ENCODE measurements at regions not wholly inside any gene's neighbourhood (a gene's known extent, or its start where the extent isn't known, plus 50 kb on each side); places are given as distances from the start of the nearest gene placed in this dataset.
A peak's percentile ranks its signal among the peaks of the same experiment; 100 is the strongest.
"Not testable (repeated sequence)": the region's sequence is repeated elsewhere in the genome, so short reads cannot be mapped to it uniquely, and the experiment has no call there.

DNA sequence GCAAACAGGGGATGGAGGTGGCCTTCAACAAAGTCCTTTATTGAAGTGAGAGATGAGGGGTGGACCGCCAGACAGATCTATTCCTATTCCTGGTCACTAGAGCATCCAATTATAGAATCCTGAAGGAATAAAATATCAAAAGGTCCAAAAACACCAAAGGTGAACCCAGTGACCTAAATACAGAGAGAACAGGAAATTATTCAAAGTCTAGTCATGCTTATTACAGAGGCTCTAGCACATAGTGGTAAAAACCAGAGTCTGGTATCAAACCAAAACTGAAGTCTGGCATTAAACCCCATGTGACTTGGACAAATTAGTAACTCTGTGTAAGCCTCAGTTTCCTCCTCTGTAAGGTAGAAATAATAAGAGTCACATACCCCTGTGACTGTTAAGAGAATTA lies 100.5 kb upstream of the SNX2 start:
- TF ChIP-seq, protein P1, sequence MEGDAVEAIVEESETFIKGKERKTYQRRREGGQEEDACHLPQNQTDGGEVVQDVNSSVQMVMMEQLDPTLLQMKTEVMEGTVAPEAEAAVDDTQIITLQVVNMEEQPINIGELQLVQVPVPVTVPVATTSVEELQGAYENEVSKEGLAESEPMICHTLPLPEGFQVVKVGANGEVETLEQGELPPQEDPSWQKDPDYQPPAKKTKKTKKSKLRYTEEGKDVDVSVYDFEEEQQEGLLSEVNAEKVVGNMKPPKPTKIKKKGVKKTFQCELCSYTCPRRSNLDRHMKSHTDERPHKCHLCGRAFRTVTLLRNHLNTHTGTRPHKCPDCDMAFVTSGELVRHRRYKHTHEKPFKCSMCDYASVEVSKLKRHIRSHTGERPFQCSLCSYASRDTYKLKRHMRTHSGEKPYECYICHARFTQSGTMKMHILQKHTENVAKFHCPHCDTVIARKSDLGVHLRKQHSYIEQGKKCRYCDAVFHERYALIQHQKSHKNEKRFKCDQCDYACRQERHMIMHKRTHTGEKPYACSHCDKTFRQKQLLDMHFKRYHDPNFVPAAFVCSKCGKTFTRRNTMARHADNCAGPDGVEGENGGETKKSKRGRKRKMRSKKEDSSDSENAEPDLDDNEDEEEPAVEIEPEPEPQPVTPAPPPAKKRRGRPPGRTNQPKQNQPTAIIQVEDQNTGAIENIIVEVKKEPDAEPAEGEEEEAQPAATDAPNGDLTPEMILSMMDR (conservative IDR thresholded peaks at IDR 0.05; ENCODE audit: control insufficient read depth, insufficient read depth, low read depth, low read length): no peak
- peak; percentile 45 for DNase-seq (ENCODE audit: low read depth)
- H3K4me3 ChIP-seq (ENCODE audit: control insufficient read depth, low read depth, low read length): no peak overlapping the region

DNA sequence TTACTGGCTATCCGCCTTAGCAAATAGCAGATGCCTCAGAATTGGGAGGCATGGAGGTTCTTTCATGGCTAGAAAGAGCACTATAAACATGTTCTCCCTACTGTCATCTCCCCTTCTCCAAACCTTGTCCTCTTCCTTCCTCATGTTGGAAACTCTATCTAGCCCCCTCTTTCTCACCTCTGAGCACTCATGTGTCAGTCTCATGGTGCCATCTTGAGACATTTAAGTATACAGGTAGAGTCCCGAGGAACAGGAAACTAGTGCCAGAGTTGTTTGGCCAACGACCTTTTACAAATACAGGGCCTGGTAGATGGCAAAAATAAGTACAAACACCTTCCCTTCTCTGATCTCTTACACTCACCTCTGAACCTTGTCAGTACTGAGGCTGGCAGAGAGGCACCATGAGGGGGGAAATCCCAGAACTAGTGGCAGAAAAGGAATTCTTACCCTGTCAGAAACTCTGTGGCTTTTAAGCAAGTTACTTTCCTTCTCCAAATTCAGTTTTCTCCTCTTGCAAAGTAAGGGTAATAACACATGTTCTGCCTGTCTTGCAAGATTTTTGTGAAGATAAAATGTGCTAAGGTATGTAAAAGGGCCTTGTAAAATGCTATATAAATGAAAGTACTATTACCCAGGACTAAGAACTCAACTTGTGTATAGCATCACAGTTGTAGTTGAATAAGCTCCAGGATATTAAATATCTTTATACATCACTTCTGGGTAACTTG lies 94.1 kb upstream of the SNX2 start:
- TF ChIP-seq, protein P1 (conservative IDR thresholded peaks at IDR 0.05; ENCODE audit: control insufficient read depth, insufficient read depth, low read depth, low read length): no peak
- DNase-seq (ENCODE audit: low read depth): no peak
- H3K4me3 ChIP-seq (ENCODE audit: control insufficient read depth, low read depth, low read length): no peak overlapping the region

DNA sequence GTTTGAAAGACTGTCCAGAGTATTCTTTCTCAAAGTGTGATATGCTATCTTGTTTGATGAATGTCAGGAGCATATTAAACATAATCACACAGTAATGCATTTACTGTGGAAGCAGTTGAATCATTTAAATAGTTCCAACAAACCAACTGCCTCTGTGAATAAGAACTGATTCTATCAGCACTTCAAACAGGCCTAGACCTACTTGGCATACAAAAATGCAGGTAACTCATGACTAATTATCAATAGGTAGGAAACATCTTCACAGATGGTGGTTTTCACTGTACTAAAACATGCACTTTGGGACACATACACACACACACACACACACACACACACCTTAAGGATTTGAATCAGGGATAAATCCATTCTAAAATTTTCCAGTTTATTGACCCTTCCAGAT lies 91.2 kb upstream of the SNX2 start:
- TF ChIP-seq, protein P1 (conservative IDR thresholded peaks at IDR 0.05; ENCODE audit: control insufficient read depth, insufficient read depth, low read depth, low read length): no peak
- H3K4me3 ChIP-seq (ENCODE audit: control insufficient read depth, low read depth, low read length): no peak overlapping the region
- no peak for DNase-seq (ENCODE audit: low read depth)

DNA sequence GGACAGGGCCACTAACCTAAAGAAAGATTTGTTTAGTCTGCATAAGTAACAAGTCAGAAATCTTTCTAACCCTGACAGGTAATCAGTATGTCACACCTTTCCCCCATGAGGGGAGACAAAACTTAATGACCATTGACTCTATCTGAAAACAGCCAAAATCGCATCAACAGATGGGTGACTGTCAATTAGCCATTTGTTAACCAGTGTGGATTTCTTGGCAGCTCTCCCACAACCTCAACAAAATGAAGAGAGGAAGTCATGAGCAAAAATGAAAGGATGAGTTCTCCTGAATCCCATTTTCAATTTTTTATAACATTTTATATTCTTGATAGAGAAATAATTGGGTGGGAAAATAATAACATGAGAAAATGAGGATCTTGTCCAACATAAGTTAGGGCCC lies 84.6 kb upstream of the SNX2 start:
- no peak for DNase-seq (ENCODE audit: low read depth)
- TF ChIP-seq, protein P1 (conservative IDR thresholded peaks at IDR 0.05; ENCODE audit: control insufficient read depth, insufficient read depth, low read depth, low read length): no peak
- H3K4me3 ChIP-seq (ENCODE audit: control insufficient read depth, low read depth, low read length): no peak overlapping the region

DNA sequence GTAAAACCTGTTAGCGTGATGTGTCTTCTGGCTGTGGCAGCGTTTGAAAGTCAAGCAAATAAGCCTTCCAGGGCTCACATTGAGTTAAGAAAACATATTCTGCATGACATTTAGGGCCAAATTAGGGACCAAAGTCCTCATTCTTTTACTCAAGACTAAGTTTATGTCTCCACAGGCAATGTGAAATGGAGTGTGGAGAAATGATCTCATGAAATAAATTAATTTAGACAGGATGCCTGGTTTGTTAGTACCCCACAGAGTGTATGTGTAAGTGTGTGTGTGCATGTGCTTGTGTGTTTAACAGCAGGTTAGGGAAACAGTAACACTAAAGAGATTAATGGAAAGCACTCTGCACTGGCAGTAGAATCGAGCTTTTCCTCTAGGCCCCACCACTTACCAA lies 82.9 kb upstream of the SNX2 start:
- TF ChIP-seq, protein P1 (conservative IDR thresholded peaks at IDR 0.05; ENCODE audit: control insufficient read depth, insufficient read depth, low read depth, low read length): no peak
- no peak for DNase-seq (ENCODE audit: low read depth)
- no peak overlapping the region for H3K4me3 ChIP-seq (ENCODE audit: control insufficient read depth, low read depth, low read length)

DNA sequence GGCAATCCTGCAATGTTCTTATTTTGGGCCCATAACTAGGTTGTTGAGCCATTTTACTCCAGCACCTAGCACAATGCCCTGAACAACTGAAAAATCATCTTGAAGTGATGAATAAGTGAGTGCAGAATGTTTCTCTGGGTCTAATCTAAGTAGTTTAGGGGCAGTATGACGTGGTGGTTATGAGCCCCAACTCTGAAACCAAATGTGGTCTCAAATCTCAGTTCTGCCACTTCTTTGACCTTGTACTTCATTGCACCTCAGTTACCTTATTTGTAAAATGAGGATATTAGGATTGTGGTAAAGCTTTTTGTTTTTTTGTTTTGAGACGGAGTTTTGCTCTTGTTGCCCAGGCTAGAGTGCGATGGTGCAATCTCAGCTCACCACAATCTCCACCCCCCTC lies 80.9 kb upstream of the SNX2 start:
- TF ChIP-seq, protein P1 (conservative IDR thresholded peaks at IDR 0.05; ENCODE audit: control insufficient read depth, insufficient read depth, low read depth, low read length): no peak
- H3K4me3 ChIP-seq (ENCODE audit: control insufficient read depth, low read depth, low read length): no peak overlapping the region
- no peak for DNase-seq (ENCODE audit: low read depth)

DNA sequence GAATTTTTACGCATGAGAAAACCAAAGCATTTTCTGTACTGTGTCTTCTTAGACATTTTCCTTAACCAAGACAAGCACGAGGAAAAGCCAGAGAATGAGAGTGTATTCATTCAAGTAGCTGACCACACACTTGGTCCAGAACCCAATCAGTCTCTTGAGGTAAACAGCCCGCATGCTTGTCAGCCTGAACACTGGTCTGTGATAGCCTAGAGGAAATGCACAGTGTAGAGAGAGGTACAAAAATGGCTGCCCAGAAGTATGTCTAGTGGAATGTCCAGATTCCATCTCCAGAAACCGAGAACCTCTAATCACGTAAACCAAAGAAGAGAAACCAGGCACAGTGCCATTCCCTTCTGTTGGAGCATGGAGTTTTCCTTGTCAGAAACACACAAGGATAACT lies 80.0 kb upstream of the SNX2 start:
- no peak for DNase-seq (ENCODE audit: low read depth)
- TF ChIP-seq, protein P1 (conservative IDR thresholded peaks at IDR 0.05; ENCODE audit: control insufficient read depth, insufficient read depth, low read depth, low read length): no peak
- H3K4me3 ChIP-seq (ENCODE audit: control insufficient read depth, low read depth, low read length): no peak overlapping the region

DNA sequence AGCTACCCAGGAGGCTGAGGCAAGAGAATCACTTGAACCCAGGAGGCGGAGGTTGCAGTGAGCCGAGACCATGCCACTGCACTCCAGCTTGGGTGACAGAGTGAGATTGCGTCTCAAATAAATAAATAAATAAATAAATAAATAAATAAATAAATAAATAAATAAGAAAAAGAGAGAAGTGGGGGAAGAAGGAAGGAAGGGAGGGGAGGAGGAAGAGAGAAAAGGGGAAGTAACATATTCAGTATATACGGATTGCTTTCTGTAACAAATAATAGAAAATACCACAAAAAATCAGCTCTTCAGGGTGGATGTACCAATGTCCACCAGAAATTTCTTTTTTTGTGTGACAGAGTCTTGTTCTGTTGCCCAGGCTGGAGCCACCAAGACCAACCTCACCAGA lies 78.1 kb upstream of the SNX2 start:
- H3K4me3 ChIP-seq (ENCODE audit: control insufficient read depth, low read depth, low read length): not testable (repeated sequence)

More for the DNA sequence above, 78.1 kb upstream of the SNX2 start:
- DNase-seq (ENCODE audit: low read depth): not testable (repeated sequence)

Measured in fibroblast of mammary gland (primary cell).